Stimulated activated CD4-positive, alpha-beta T cell treated with anti-CD3 and anti-CD28 coated beads, Interleukin-12 subunit alpha, Interleukin-12 subunit beta, amount 100 ng/mL, for 4 hours (primary cell): ENCODE measurements at regions not wholly inside any gene's neighbourhood (a gene's known extent, or its start where the extent isn't known, plus 50 kb on each side); places are given as distances from the start of the nearest gene placed in this dataset.

Experiments
- DNase-seq: peaks from one replicate; pipeline ENCODE4 v3.0.0-alpha.2; 2020

GRCh38 chr9:105065098-105066088 is 137.4 kb upstream of the ABCA1 start:
- no peak for DNase-seq

DNA sequence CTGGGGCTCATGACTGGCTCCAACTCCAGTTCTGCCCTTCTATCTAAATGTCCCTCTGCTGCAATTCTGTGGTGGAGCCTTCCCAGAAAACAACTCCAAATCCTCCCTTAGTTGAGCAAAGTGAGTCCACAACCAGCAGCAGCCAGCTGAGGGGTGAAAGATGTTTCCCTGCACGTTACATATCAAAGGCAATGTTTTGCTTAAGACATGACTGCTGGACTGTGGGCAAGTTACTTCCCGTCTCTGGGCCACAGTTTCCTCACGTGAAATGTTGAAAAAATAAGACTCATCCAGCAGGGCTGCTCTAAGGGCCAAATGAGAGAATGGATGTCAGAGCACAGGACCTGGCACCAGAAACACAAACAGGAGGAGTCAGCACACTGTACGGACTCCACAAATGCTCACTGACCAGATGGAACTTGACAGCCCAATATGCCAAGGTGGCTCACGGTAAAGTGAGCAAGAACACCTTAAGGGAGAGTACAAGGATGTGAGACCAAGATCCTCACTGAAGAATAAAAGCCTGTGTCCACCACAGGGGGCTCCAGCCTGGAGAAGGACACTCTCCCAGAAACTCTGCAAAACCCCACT is 138.4 kb upstream of the ABCA1 start:
- no peak for DNase-seq

- no peak for DNase-seq
These were observed 140.1 kb upstream of the ABCA1 start for GRCh38 chr9:105067895-105068580.

DNA sequence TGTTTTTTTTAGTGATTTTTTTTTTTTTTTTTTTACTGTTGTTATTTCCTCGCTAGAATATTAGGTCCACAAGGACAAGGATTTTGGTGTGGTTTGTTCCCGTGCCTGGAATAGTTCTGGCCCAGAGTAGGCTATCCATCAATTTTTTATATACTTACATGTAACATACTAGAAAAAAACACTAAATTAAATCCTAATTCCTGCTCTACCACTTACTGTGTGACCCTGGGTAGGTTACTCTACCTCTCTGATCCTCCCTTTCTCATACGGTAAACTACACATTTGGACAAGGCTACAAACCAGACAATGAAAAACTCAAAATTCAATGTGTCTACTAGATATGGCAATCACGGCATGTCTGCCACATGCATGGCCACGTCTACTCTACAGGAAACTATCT is 141.3 kb upstream of the ABCA1 start:
- no peak for DNase-seq

DNA sequence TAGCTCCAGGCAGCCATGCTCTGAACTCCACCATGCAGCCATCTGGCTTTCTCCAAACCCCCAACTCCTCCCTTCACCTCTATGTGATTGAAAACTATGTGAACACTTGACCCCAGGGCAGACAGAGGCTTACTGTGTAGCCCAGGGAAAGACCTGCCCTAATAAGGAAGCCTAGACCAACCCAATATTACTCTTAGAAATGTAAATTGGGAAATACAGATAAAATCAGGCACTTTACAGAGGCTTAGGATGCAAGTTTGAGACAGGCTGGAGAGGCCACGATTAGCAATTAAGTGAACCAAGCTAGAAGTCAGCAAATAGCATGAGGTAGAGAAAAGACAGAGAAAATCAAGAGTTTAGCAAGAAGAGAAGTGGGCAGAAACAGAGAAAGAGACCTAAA is 141.7 kb upstream of the ABCA1 start:
- DNase-seq = no peak

DNA sequence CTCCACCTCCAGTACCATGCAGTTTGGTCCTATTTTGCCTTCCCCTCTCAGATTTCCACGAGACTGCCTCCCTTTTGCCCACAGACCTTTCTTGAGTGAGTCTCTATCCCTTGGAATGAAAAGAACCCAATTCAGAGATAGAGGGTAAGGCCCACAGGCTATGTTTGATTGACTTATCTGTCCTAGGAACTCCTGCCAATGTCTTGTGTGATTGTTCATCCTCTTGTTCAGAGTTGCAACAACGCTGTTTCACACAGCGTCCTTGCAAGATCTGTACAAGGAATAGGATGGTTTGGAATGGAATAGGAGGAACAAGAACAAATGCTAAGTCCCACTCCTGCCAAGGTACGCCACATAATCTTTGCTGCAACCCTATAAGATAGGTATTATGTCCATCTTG is 142.2 kb upstream of the ABCA1 start:
- DNase-seq = no peak

- no peak for DNase-seq
These were observed 144.5 kb upstream of the ABCA1 start for GRCh38 chr9:105072476-105072875.

DNA sequence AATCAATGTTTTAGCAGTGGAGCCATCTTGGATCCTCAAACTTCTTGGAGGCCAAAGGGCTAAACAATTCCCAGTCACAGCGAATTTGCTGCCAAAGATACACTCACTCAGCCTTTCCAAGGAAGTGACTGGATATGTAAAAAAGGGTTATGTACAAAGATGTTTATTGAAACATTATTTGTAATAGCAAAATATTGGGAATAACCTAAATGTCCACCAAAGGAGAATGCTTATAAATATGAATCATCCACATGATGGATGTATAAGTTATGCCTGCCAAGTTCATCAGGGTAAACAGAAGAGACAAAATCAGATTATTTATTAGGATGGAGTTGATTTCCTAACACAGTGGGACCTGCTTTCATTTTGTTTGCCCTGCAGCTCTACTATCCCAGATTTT is 145.2 kb upstream of the ABCA1 start:
- DNase-seq = no peak

GRCh38 chr9:105074491-105074890 is 146.5 kb upstream of the ABCA1 start:
- no peak for DNase-seq

GRCh38 chr9:105076729-105077128 is 148.8 kb upstream of the ABCA1 start:
- no peak for DNase-seq

DNA sequence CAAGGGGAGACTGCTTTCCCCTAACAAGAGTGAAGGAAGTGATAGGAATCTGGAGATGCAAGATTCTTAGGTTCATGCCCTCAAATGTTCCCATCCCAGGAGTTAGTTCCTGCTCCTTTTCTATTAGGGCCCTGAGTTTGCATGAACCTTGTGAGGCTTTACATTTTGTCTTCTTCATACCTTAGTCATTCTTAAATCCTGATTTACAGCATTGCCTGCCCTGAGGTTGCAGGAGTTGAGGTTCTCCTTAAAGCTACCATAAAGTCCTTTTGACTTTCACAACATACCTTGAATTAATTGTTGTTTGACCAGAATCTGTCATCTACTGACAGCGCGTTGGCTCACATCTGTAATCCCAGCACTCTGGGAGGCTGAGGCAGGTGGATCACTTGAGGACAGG is 151.5 kb upstream of the ABCA1 start:
- no peak for DNase-seq

DNA sequence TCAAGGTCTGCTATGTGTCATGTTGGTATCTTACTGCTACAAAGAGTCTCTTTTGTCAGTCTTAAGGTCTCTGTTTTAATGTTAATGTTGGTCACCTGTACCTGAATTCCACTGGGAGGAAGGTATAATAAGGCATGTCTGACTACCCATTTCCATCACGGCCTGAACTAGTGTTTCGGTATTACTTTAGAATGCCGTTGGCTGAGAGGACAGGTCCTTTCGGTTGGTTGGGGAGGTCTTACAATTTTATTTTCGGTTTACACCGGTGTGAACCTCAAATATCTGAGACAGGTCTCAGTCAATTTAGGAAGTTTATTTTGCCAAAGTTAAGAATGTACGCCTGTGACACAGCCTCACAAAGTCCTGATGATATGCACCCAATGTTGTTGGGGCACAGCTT is 154.9 kb upstream of the ABCA1 start:
- no peak for DNase-seq

DNA sequence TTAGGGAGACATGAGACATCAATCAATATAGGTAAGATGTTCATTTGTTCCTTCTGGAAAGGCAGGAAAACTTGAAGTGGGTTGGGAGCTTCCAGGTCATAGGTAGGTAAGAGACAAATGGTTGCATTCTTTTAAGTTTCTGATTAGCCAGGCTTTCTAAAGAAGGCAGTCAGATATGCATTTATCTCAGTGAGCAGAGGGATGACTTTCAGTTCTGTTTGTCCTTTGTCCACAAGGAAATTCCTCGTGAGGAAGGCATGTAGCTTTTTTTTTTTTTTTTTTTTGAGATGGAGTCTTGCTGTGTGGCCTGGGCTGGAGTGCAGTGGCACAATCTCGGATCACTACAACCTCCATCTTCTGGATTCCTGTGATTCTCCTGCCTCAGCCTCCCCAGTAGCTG is 155.3 kb upstream of the ABCA1 start:
- DNase-seq = no peak

DNA sequence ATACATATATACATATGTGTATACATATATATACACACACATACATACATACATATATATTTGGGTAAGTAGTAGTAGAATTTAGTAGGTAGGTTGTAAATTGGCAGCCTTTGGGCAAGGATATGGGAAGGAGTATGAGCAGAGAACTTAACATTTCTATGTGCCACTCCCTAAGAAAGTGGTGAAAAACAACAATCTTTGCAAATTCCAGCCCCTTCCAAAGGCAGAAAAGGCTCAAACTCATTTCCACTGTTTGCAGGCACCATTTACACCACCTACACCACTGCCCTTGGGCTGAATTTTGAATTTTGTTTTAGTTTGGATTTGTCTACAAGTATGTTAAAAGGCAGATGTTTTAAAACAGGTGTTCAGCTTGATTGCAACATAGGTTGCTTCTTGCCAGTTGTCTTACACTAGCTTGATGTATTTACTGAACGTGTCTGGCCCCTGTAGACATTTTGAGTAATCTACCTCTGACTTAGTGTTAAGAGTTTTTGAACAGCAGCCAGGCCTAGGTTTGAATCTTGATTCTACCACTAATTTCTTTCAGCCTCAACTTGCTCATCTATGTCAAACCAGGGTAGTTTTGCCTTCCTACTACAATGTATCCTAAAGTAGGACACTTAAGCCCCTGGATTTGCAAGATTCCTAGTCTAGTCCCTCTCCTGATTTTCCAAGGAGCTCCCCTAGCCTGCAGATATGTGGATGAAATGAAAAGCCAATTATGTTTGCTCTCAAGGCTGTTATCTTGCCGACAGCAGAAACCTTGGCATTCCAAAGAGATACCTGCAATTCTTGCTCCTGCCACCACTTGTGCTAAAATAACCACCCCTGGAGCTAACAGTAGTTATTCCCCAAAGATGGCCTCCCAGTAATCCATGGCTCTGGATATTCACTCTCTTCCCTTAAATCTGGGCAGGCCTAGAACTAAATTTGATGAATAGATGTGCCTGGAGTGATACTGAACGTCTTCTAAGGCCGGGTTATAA is 156.2 kb upstream of the SLC44A1 start:
- DNase-seq = no peak

GRCh38 chr9:105089874-105090273 is 154.6 kb upstream of the SLC44A1 start:
- no peak for DNase-seq

GRCh38 chr9:105091004-105091640 is 153.3 kb upstream of the SLC44A1 start:
- no peak for DNase-seq

DNA sequence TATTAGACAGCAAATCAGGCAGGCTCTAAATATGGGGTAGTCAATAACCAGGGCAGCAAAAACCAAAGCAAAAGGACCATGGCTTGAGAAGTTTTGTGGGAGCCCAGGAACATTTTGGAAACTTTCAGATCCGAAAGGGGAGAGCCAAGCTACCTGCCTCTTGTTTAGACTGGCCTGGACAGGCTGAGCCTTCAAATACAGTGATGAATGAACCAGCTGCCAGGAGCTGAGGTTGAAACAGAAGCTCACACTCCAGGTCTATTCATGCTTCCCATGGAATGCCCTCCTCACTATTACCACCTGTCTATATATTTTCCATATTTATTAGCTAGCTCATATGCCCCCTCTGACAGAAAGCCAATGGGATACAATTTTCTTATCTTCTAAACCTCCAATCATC is 150.8 kb upstream of the SLC44A1 start:
- no peak for DNase-seq

DNA sequence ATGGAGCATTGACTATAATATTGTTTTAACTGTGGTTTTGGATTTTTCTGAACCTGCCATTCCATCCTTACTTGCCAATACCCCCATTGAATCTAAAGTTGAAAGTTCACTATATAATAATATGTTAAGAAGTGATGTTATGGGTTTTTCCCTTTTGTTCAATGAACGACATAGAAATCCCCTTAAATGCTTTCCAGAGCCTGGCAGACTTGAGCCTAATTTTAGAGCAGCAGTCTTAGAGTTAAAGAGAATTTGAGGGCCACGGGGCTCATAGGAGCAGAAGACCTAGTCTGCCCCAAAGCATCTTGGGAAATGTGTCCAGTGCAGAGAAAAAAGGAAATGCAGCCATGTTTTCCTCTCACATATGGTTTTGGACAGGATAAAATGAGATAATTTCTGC is 146.1 kb upstream of the SLC44A1 start:
- DNase-seq = no peak

DNA sequence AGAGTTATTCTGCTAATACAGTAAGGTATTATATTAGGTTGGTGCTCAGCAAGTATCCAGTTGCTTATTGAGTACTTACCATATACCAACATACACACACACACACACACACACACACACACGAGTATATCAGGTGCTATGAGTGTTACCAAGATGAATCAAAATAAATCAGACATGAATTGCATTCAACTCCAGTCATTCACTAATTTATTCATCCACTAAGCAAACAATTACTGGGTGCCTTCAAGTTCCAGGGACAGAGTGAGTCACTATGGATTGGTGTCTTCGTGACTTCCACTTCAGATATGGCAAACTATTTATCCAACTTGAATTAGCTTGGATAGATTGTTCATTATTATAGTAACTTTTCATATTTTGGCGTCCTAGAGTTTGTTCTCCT is 140.7 kb upstream of the SLC44A1 start:
- DNase-seq = no peak

GRCh38 chr9:105114318-105114717 is 130.1 kb upstream of the SLC44A1 start:
- DNase-seq = no peak

DNA sequence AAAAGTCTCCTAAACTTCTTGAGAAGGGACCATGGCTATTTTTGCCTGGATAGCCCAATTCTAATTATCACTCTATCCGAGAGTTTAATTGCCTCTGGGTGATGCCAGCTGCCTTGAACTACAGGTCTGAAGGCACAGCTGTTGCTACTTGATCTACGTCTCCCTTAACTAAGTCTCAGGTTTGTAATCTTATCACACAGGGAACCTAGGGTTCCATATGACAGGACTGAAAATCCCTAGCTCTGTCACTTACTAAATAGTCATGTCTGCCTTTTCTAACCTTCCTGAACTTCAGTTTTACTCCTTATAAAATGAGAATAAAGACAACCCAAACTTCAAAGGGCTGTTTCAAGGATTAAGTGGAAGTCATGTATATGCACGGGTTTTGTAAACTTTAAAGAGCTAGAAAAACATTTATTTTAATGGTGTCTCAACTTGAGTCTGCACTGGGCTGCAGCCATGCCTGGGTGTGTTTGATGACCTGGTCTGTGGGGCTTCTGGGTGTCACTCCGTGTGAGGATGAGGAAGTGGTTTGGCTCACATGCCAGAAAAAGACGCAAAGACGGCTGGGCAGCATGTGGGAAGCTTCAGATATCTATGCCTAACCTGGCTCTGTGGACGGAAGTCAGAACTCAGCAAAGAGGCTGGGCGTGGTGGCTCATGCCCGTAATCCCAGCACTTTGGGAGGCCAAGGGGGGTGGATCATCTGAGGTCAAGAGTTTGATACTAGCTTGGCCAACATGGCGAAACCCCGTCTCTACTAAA is 129.3 kb upstream of the SLC44A1 start:
- no peak for DNase-seq
